ENCODE measurements at regions not wholly inside any gene's neighbourhood (a gene's known extent, or its start where the extent isn't known, plus 50 kb on each side); places are given as distances from the start of the nearest gene placed in this dataset.

- Histone ChIP-seq H2BK20ac (ENCODE audit: low read depth, low read length, poor library complexity, severe bottlenecking) (no peak overlapping the region), H3K9me3 (ENCODE audit: control insufficient read depth, low read depth, low read length) (no peaks in the 10 kb centered on the region), H3K4me1 (ENCODE audit: insufficient read depth, low read length) (no peaks in the 10 kb centered on the region), H3K79me1 (ENCODE audit: insufficient read depth, low read depth, low read length, poor library complexity, severe bottlenecking) (no peaks in the 10 kb centered on the region), H2AFZ (ENCODE audit: low read length) (no peak overlapping the region), H2AK5ac (ENCODE audit: insufficient read length, low read length) (no peak overlapping the region), H3K9ac (ENCODE audit: extremely low read depth, insufficient read length, low read length) (no peak overlapping the region), H4K91ac (ENCODE audit: insufficient read length, low read depth, low read length) (no peak overlapping the region), H3K23ac (ENCODE audit: insufficient read length, low read depth, low read length) (no peak overlapping the region), H4K8ac (replicated peaks; ENCODE audit: insufficient read length, low read depth, low read length) (no peak overlapping the region), H2BK5ac (ENCODE audit: insufficient read length, low read length) (no peak overlapping the region), H2BK120ac (ENCODE audit: low read depth, low read length, poor library complexity, severe bottlenecking) (no peak overlapping the region), H3K27ac (ENCODE audit: insufficient read length, low read depth, low read length) (no peak overlapping the region), H3T11ph (ENCODE audit: low read length) (no peak overlapping the region), H4K5ac (ENCODE audit: insufficient read length, low read depth, low read length) (no peak overlapping the region), H3K79me2 (ENCODE audit: insufficient read depth, low read length) (no peaks in the 10 kb centered on the region), H2BK15ac (ENCODE audit: low read depth, low read length) (no peak overlapping the region), H3K27me3 (ENCODE audit: insufficient read depth, low read length) (no peaks in the 10 kb centered on the region), H3K14ac (ENCODE audit: insufficient read depth, low read length) (no peak overlapping the region), H3K23me2 (ENCODE audit: insufficient read length, low read depth, low read length, poor library complexity, severe bottlenecking) (no peaks in the 10 kb centered on the region), H3K18ac (ENCODE audit: insufficient read length, low read depth, low read length) (no peak overlapping the region), H3K4me2 (ENCODE audit: insufficient read depth, insufficient read length, low read length) (no peak overlapping the region), H3K4ac (ENCODE audit: low read depth, low read length) (no peak overlapping the region), H2BK12ac (ENCODE audit: insufficient read length, low read depth, low read length) (no peak overlapping the region), H3K56ac (ENCODE audit: insufficient read length, low read depth, low read length) (no peak overlapping the region), H4K20me1 (ENCODE audit: control insufficient read depth, insufficient read depth, insufficient read length) (no peaks in the 10 kb centered on the region)
- no peaks in the 10 kb centered on the region for H3K36me3 Mint-ChIP-seq (ENCODE audit: insufficient read depth in 1 of 3, low read depth in 3 of 3)
- H3K27me3 Mint-ChIP-seq (ENCODE audit: low read depth), result no peaks in the 10 kb centered on the region; the same call in 1 of the 2 replicates
- H3K9me3 Mint-ChIP-seq, result no peaks in the 10 kb centered on the region
- peaks cover 3 to 4% of the 10 kb centered on the region in 2 experiments; a peak in 3 of 4 replicates for H3K4me1 Mint-ChIP-seq
- no peak for TF ChIP-seq CTCF (conservative IDR thresholded peaks at IDR 0.05)
- H3K27ac Mint-ChIP-seq, result no peak overlapping the region
- no peak overlapping the region for H3K4me3 Mint-ChIP-seq
- DNase-seq, result no peak
- WGBS (ENCODE audit: extremely low coverage, insufficient read length, low lambda C conversion rate), result no CpG with 5 or more reads among the region's 6 CpGs
Measured at GRCh38 chr5:143635146-143635752, 176.7 kb upstream of the HMHB1 start.

Measured in H9 (cell line).